ENCODE measurements at regions not wholly inside any gene's neighbourhood (a gene's known extent, or its start where the extent isn't known, plus 50 kb on each side); places are given as distances from the start of the nearest gene placed in this dataset.
A peak's percentile ranks its signal among the peaks of the same experiment; 100 is the strongest.

- no peak for DNase-seq
These were observed 322.9 kb upstream of the SPRY2 start for GRCh38 chr13:80663788-80664187.

GRCh38 chr13:80658705-80659104, 317.8 kb upstream of the SPRY2 start:
- DNase-seq = no peak

- no peak for DNase-seq
These were observed 315.6 kb upstream of the SPRY2 start for GRCh38 chr13:80656512-80656904.

- DNase-seq = no peak
These were observed 315.0 kb upstream of the SPRY2 start for GRCh38 chr13:80655778-80656511.

DNA sequence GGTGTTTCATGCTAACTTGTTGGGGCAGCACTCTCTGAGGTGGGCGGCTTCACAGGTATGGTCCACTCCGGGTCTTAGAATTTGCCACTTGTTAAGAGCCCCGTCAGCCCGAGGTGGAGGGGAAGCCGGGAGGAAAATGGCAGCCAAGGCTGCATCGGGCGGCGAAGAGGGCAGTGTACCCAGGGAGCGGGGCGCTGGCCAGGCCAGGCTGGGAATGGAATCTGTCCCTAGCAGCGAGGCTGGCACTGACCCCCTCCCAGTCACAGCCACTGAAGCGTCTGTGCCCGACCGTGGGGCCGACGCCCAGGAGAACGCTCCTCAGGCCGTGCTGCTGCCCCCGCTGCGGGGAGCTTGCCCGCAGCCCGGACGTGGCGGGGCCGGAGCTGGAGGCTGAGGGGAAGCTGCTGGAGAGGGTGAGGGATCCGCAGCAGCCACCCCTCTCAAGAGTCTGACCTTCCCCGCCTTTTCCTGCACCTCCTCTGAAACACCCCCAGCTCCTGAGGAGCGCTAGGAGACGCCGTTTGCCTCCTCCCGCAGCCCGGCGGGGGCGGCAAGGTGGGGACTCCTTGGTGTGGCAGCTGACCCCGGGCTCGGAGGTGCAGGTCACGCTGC, 313.8 kb upstream of the SPRY2 start:
- DNase-seq = peak; percentile 54

DNA sequence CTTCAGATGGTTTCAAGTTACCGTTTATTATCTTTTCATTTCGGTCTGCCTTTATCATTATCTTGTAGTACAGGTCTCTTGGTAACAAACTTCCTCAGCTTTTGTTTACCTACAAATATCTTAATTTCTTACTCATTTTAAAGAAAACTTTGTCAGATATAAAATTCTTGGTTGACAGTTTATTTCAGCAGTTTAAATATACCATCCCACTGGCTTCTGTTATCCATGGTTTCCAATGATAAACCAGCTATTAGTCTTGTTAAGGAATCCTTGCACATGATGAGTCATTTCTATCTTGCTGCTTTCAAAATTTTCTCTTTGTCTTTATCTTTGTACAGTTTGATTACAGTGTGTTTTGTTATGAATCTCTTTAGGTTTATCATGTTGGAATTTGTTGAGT, 308.3 kb upstream of the SPRY2 start:
- no peak for DNase-seq

- DNase-seq = no peak
These were observed 301.7 kb upstream of the SPRY2 start for GRCh38 chr13:80642641-80643040.

DNA sequence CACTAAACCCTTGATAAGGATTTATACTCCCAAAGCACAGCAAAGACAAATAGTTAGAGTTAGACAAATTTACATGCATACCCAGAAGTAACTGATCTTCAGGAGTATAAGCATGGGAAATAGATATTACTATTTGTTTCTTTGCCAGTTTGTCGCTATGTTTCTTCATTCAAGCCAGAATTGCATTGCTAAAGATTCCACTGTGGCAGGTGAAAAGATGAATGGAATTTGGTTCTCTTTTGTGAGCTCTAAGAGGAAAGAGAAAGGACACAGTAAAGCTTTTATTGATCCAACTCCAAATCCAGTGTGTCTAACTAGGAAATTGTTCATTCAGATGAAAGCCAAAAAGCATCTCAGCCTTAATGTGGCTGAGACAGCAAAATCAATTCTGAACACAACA, 292.3 kb upstream of the SPRY2 start:
- no peak for DNase-seq

- DNase-seq = no peak
These were observed 289.8 kb upstream of the SPRY2 start for GRCh38 chr13:80630685-80631121.

GRCh38 chr13:80618781-80619180, 277.9 kb upstream of the SPRY2 start:
- no peak for DNase-seq

- DNase-seq = no peak
These were observed 271.9 kb upstream of the SPRY2 start for GRCh38 chr13:80612804-80613203.

DNA sequence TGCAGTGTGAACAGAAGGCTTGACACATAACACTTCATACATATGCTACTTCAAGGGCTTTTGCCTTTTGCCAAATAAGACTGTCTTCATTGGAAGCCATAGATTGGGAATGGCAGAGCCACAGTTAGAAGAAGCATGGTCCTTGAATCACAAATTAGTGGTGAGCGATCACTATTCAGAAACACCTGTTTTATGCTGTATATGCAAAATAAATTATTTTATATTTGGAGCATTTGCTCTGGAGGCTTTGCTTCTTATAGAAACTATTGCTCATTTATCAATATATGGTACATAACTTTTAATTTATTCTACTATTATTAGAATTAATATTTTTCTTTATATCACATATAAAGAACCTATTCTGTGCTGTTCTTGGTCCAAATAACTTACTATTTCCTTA, 270.4 kb upstream of the SPRY2 start:
- DNase-seq = no peak

GRCh38 chr13:80605716-80606115, 264.8 kb upstream of the SPRY2 start:
- no peak for DNase-seq

DNA sequence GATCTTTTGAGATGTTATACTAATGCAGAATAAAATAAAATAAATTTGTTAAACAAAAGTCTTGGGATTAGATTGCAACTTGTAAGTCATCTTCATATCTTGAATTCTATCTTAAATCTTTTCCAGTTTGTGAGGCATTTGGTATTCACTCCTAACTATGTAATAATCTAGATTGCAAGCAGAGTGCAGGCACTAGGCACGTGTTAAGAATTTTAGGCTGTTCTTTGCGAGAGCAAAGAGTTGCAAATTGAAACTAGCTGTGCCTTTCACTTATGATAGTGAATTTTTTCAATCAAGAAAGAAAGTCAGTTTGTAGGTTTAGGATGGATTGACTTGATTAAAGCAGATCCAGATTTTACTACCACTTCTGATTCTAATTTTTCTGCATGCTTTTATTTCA, 264.1 kb upstream of the SPRY2 start:
- DNase-seq = no peak

DNA sequence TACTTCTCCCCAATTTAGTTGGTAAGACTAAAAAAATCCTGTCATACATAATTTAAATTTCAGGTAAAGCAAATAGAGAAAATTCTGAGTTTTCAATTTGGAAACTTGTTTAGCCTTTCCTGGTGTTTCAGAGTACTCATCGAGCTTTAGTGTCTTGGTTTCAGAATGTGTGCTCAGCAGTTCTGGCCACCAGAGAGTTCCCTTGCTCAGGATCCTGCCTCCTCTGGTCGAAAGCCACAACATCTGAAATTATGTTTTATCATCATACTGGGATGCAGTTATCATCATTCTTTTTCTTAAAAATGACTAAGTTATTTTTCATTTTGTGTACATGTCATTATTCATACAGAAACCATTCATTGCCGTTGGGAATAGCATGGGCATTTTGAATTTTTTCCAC, 263.2 kb upstream of the SPRY2 start:
- no peak for DNase-seq

DNA sequence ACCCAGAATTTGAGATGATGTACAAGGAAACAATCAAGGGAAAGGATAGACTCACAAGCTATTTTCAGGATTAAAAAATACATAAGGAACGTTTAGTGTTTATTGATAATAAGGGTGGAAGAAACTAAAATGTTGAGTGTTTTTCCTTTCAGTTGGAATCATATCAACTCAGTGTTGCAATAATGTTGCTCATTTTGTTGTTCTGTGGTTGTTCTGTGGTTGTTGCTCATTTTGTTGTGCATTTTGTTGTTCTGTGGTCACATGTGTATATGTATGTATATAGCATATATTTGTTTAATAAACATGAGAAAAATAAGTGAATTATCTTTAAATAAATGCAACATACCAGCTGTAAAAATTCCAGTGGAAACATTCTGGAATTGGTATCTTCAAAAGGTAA, 262.4 kb upstream of the SPRY2 start:
- no peak for DNase-seq

- no peak for DNase-seq
These were observed 258.8 kb upstream of the SPRY2 start for GRCh38 chr13:80599765-80600164.

DNA sequence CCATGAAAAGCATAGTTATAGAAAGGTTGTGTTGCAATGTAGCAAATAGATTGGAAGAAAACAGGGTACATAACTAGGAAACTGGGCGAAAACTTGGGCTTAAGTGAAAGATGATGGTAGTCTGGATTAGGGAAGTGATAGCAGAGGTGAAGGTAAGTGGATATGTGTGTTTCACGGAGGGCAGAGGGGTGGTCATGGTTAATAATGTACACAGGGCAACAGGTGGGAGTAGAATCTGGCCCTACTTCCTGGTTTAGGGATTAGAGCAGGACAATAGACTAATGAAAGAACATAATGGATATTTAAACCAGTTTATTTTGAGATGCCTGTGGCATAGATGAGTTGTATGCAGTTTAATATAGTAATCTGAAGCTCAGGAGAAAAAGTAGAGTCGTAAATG, 257.3 kb upstream of the SPRY2 start:
- DNase-seq = no peak

GRCh38 chr13:80591976-80592740, 251.2 kb upstream of the SPRY2 start:
- DNase-seq = peak; percentile 38

DNA sequence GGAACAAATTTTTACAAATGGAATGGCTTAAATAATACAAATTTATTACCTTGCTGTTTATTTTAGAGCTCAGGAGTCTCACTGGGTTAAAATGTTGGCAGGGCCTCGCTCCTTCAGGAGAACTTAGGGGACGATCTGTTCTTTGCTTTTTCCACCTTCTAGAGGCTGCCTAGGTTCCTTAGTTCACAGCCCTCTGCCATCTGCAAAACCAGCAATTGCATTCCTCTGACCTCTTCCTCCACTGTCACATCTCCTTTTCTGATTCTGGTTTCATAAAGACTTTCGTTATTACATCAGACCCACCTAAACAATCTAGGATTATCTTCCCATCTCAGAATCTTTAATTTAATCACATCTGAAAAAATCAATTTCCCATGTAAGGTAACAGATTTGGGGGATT, 249.6 kb upstream of the SPRY2 start:
- no peak for DNase-seq

- DNase-seq = no peak
These were observed 245.4 kb upstream of the SPRY2 start for GRCh38 chr13:80586356-80586755.

DNA sequence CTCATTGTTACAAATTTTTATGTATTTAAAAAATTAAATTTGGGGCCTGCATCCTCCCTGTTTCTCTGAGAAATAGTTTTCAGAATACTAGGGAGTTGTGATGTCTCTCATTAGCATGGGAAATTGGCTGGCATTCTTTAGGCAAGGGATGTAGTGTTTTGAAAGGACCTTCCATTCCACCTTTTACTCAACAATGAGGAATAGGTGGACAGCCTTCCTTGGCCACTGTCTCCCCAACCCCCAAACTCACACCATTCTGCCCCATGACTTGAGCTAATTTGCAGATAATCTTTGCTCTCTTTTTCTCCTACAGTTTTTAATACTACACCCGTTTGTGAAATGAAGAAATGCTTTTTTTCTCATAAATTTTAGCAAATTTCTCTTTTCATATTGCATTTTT, 244.6 kb upstream of the SPRY2 start:
- no peak for DNase-seq

- no peak for DNase-seq
These were observed 243.9 kb upstream of the SPRY2 start for GRCh38 chr13:80584785-80585184.

All from left kidney (tissue), 1 donor.